ENCODE measurements at regions not wholly inside any gene's neighbourhood (a gene's known extent, or its start where the extent isn't known, plus 50 kb on each side); places are given as distances from the start of the nearest gene placed in this dataset.

DNA sequence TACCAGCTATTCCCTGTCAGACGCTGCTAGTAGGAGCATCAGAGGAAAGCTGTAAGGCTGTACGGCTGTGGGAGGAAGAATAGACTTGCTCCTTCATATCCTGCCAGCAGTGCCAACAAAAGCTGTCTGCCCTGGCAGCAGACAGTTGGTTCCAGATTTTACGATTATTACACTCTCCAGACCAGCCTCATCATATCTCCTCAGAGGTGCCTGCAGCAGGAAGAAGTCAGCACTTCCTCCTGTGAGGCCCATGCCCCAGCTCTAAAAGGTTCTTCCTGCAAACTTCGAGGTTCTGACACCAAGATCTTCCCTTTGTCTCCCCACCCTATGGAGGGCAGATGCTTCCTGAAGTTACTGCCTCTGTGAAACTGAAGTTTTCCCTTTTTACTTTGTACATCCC, 537.7 kb upstream of the PKDCC start:
- no peak for DNase-seq (ENCODE audit: low spot score)
- Histone ChIP-seq H2AK5ac (ENCODE audit: low read depth, low read length) (no peak overlapping the region), H2BK12ac (ENCODE audit: low read length) (no peak overlapping the region), H4K91ac (ENCODE audit: low read depth, low read length, poor library complexity) (no peak overlapping the region), H3K9ac (ENCODE audit: low read depth, low read length, poor library complexity) (no peak overlapping the region), H4K8ac (ENCODE audit: low read depth, low read length) (no peak overlapping the region), H2BK15ac (ENCODE audit: low read length) (no peak overlapping the region), H3K9me3 (replicated peaks in 1 of 2; ENCODE audit: control insufficient read depth in 2 of 2, insufficient read depth in 1 of 2, low read depth in 1 of 2, low read length in 2 of 2) (no peaks in the 10 kb centered on the region), H3K4me1 (ENCODE audit: control insufficient read depth in 2 of 2, insufficient read depth in 1 of 2, low read depth in 1 of 2, low read length in 2 of 2) (no peaks in the 10 kb centered on the region), H3K23ac (ENCODE audit: low read depth, low read length, poor library complexity) (no peak overlapping the region), H3K79me1 (ENCODE audit: low read depth, low read length) (no peaks in the 10 kb centered on the region), H3K27me3 (ENCODE audit: control insufficient read depth in 3 of 3, insufficient read depth in 3 of 3, low read depth in 1 of 3, low read length in 3 of 3) (no peaks in the 10 kb centered on the region), H3K36me3 (replicated peaks in 1 of 2; ENCODE audit: control insufficient read depth in 2 of 2, insufficient read depth in 2 of 2, low read length in 2 of 2) (no peaks in the 10 kb centered on the region), H3K27ac (replicated peaks; ENCODE audit: low read length) (no peak overlapping the region), H2AFZ (ENCODE audit: low read length) (no peak overlapping the region), H3K4me3 (ENCODE audit: low read length in 2 of 2) (no peak overlapping the region), H2BK5ac (ENCODE audit: low read length) (no peak overlapping the region), H2BK120ac (ENCODE audit: low read depth, low read length) (no peak overlapping the region), H3K18ac (ENCODE audit: low read length) (no peak overlapping the region), H3K4ac (ENCODE audit: low read length) (no peak overlapping the region), H3K14ac (ENCODE audit: low read length) (no peak overlapping the region), H3K4me2 (ENCODE audit: insufficient read depth, low read length, poor library complexity, severe bottlenecking) (no peak overlapping the region)
- WGBS, 2 donors (ENCODE audit: extremely low coverage in 2 of 2, insufficient read length in 2 of 2, insufficient replicate concordance in 1 of 2) = no CpG with 5 or more reads among the region's 4 CpGs

DNA sequence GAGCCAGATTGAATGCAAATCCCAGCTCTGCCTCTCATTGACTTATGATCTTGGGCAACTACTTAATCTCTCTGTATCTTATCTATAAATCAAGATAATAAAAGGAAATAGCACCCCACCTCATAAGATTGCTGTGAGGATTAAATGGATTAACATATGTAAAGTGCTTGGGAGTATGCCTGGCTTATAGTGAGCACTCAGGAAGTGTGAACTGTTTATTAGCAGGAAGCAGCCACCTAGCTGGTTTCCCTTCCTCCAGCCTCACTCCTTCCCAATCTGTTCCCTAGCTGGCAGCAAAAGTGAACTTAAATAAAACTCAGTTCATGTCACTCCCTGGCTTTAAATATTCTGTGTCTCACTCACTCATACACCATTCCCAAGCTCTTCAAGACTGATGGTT, 526.6 kb upstream of the PKDCC start:
- Histone ChIP-seq H3K27ac (replicated peaks; ENCODE audit: low read length) (no peak overlapping the region), H3K4ac (ENCODE audit: low read length) (no peak overlapping the region), H3K27me3 (ENCODE audit: control insufficient read depth in 3 of 3, insufficient read depth in 3 of 3, low read depth in 1 of 3, low read length in 3 of 3) (no peaks in the 10 kb centered on the region), H4K91ac (ENCODE audit: low read depth, low read length, poor library complexity) (no peak overlapping the region), H2BK12ac (ENCODE audit: low read length) (no peak overlapping the region), H2BK120ac (ENCODE audit: low read depth, low read length) (no peak overlapping the region), H2AFZ (ENCODE audit: low read length) (no peak overlapping the region), H3K14ac (ENCODE audit: low read length) (no peak overlapping the region), H2BK5ac (ENCODE audit: low read length) (no peak overlapping the region), H3K18ac (ENCODE audit: low read length) (no peak overlapping the region), H3K9ac (ENCODE audit: low read depth, low read length, poor library complexity) (no peak overlapping the region), H3K79me1 (ENCODE audit: low read depth, low read length) (no peaks in the 10 kb centered on the region), H3K4me2 (ENCODE audit: insufficient read depth, low read length, poor library complexity, severe bottlenecking) (no peak overlapping the region), H3K4me1 (ENCODE audit: control insufficient read depth in 2 of 2, insufficient read depth in 1 of 2, low read depth in 1 of 2, low read length in 2 of 2) (no peaks in the 10 kb centered on the region), H3K36me3 (replicated peaks in 1 of 2; ENCODE audit: control insufficient read depth in 2 of 2, insufficient read depth in 2 of 2, low read length in 2 of 2) (no peaks in the 10 kb centered on the region), H2AK5ac (ENCODE audit: low read depth, low read length) (no peak overlapping the region), H3K9me3 (replicated peaks in 1 of 2; ENCODE audit: control insufficient read depth in 2 of 2, insufficient read depth in 1 of 2, low read depth in 1 of 2, low read length in 2 of 2) (no peaks in the 10 kb centered on the region), H3K23ac (ENCODE audit: low read depth, low read length, poor library complexity) (no peak overlapping the region), H4K8ac (ENCODE audit: low read depth, low read length) (no peak overlapping the region), H3K4me3 (ENCODE audit: low read length in 2 of 2) (no peak overlapping the region), H2BK15ac (ENCODE audit: low read length) (no peak overlapping the region)
- DNase-seq (ENCODE audit: low spot score) = no peak

DNA sequence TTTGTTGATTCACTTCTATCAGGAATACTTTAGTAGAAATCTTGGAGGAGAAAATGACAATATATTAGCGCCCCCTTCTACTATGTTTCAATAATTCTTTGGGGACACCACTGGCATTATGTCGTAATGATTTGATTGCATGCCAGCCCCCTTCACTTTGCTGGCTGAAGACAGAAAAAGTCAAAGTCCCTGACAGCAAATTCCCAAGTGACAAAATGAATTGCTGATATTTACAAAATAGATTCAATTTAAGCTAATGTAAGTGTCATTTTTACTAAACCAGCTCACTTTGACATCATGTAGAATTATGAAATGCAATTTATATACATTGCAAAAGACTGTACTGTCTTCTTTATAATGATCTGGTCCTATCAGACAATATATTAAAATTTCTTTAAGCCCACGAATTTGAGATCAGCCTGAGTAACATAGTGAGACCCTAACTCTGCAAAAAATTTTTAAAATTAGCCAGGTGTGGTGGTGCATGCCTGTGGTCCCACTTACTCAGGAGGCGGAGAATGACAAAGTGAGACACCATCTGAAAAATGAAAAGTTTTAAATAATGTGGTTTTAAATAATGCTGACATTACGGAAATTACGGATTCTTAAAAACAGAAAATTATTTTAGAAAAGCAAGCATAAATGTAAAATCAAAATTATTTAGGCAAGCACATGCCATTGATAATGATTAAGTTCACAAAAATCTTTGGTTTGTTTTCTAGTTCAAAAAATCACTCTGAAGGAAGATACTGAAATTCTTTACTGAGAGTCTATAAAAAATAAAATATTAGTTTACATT, 520.1 kb upstream of the PKDCC start:
- Histone ChIP-seq H3K27me3 (ENCODE audit: control insufficient read depth in 3 of 3, insufficient read depth in 3 of 3, low read depth in 1 of 3, low read length in 3 of 3) (no peaks in the 10 kb centered on the region), H2AFZ (ENCODE audit: low read length) (no peak overlapping the region), H3K14ac (ENCODE audit: low read length) (no peak overlapping the region), H3K23ac (ENCODE audit: low read depth, low read length, poor library complexity) (no peak overlapping the region), H3K79me1 (ENCODE audit: low read depth, low read length) (no peaks in the 10 kb centered on the region), H3K9me3 (replicated peaks in 1 of 2; ENCODE audit: control insufficient read depth in 2 of 2, insufficient read depth in 1 of 2, low read depth in 1 of 2, low read length in 2 of 2) (no peaks in the 10 kb centered on the region), H3K27ac (replicated peaks; ENCODE audit: low read length) (no peak overlapping the region), H3K4me2 (ENCODE audit: insufficient read depth, low read length, poor library complexity, severe bottlenecking) (no peak overlapping the region), H4K8ac (ENCODE audit: low read depth, low read length) (no peak overlapping the region), H2BK12ac (ENCODE audit: low read length) (no peak overlapping the region), H2BK15ac (ENCODE audit: low read length) (no peak overlapping the region), H3K4me1 (ENCODE audit: control insufficient read depth in 2 of 2, insufficient read depth in 1 of 2, low read depth in 1 of 2, low read length in 2 of 2) (no peaks in the 10 kb centered on the region), H2BK120ac (ENCODE audit: low read depth, low read length) (no peak overlapping the region), H3K18ac (ENCODE audit: low read length) (no peak overlapping the region), H4K91ac (ENCODE audit: low read depth, low read length, poor library complexity) (no peak overlapping the region), H3K9ac (ENCODE audit: low read depth, low read length, poor library complexity) (no peak overlapping the region), H3K4ac (ENCODE audit: low read length) (no peak overlapping the region), H3K36me3 (replicated peaks in 1 of 2; ENCODE audit: control insufficient read depth in 2 of 2, insufficient read depth in 2 of 2, low read length in 2 of 2) (no peaks in the 10 kb centered on the region), H3K4me3 (ENCODE audit: low read length in 2 of 2) (no peak overlapping the region), H2AK5ac (ENCODE audit: low read depth, low read length) (no peak overlapping the region), H2BK5ac (ENCODE audit: low read length) (no peak overlapping the region)
- no peak for DNase-seq (ENCODE audit: low spot score)
- no CpG with 5 or more reads among the region's 6 CpGs for WGBS, 2 donors (ENCODE audit: extremely low coverage in 2 of 2, insufficient read length in 2 of 2, insufficient replicate concordance in 1 of 2)

DNA sequence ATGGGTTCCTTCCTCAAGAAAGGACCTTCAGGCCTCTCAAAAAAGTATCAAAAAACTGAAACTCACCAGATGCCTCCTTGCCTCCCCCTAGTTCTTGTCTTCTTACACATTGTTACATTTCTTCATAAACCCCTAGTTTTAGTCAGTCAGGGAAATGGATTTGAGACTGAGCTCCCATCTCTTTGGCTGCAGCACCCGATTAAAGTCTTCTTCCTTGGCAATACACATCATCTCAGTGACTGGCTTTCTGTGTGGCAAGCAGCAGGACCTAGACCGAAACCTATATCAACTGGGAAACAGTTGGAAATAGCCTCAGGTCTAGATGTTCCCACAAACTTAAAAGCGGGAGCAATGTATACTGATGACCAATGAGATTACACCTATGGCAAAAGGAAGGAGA, 512.2 kb upstream of the PKDCC start:
- H3K18ac ChIP-seq (ENCODE audit: low read length) = no peak overlapping the region
- no peaks in the 10 kb centered on the region for H3K4me1 ChIP-seq (ENCODE audit: control insufficient read depth in 2 of 2, insufficient read depth in 1 of 2, low read depth in 1 of 2, low read length in 2 of 2)
- H3K4ac ChIP-seq (ENCODE audit: low read length) = no peak overlapping the region
- H2BK5ac ChIP-seq (ENCODE audit: low read length) = no peak overlapping the region
- H3K36me3 ChIP-seq (replicated peaks in 1 of 2; ENCODE audit: control insufficient read depth in 2 of 2, insufficient read depth in 2 of 2, low read length in 2 of 2) = no peaks in the 10 kb centered on the region
- H3K27me3 ChIP-seq (ENCODE audit: control insufficient read depth in 3 of 3, insufficient read depth in 3 of 3, low read depth in 1 of 3, low read length in 3 of 3) = no peaks in the 10 kb centered on the region
- H2AK5ac ChIP-seq (ENCODE audit: low read depth, low read length) = no peak overlapping the region
- H2AFZ ChIP-seq (ENCODE audit: low read length) = no peak overlapping the region
- H3K27ac ChIP-seq (replicated peaks; ENCODE audit: low read length) = no peak overlapping the region
- H4K8ac ChIP-seq (ENCODE audit: low read depth, low read length) = no peak overlapping the region
- no peak overlapping the region for H3K14ac ChIP-seq (ENCODE audit: low read length)
- no peak overlapping the region for H2BK15ac ChIP-seq (ENCODE audit: low read length)
- H2BK12ac ChIP-seq (ENCODE audit: low read length) = no peak overlapping the region
- no peaks in the 10 kb centered on the region for H3K9me3 ChIP-seq (replicated peaks in 1 of 2; ENCODE audit: control insufficient read depth in 2 of 2, insufficient read depth in 1 of 2, low read depth in 1 of 2, low read length in 2 of 2)
- H3K4me3 ChIP-seq (ENCODE audit: low read length in 2 of 2) = no peak overlapping the region
- no peak overlapping the region for H4K91ac ChIP-seq (ENCODE audit: low read depth, low read length, poor library complexity)
- H3K23ac ChIP-seq (ENCODE audit: low read depth, low read length, poor library complexity) = no peak overlapping the region
- no peak overlapping the region for H3K9ac ChIP-seq (ENCODE audit: low read depth, low read length, poor library complexity)
- H2BK120ac ChIP-seq (ENCODE audit: low read depth, low read length) = no peak overlapping the region
- DNase-seq (ENCODE audit: low spot score) = no peak
- no CpG with 5 or more reads among the region's 3 CpGs for WGBS, 2 donors (ENCODE audit: extremely low coverage in 2 of 2, insufficient read length in 2 of 2, insufficient replicate concordance in 1 of 2)
- no peaks in the 10 kb centered on the region for H3K79me1 ChIP-seq (ENCODE audit: low read depth, low read length)
- H3K4me2 ChIP-seq (ENCODE audit: insufficient read depth, low read length, poor library complexity, severe bottlenecking) = no peak overlapping the region
